HT1080 (cell line): ENCODE measurements at regions not wholly inside any gene's neighbourhood (a gene's known extent, or its start where the extent isn't known, plus 50 kb on each side); places are given as distances from the start of the nearest gene placed in this dataset.

ENCODE experiments used
- DNase-seq: peaks from one replicate; pipeline ENCODE4 v3.0.0-alpha.2; 2015; ENCODE audit warnings: low read depth

DNA sequence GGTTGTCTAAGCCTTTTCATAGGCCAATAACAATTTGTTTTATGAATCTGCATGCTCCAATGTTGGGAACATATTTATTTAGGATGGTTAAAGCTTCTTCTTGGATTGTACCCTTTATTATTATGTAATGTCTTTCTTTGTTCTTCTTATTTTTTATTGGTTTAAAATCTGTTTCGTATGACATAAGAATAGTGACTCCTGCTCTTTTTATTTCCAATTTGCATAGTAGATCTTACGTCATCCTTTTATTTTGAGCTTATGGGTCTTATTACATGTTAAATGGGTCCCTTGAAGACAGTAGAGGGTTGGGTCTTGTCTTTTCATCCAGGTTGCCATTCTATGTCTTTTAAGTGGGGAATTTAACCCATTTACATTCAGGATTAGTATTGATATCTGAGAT, 561.9 kb upstream of the GHITM start:
- DNase-seq = no peak

DNA sequence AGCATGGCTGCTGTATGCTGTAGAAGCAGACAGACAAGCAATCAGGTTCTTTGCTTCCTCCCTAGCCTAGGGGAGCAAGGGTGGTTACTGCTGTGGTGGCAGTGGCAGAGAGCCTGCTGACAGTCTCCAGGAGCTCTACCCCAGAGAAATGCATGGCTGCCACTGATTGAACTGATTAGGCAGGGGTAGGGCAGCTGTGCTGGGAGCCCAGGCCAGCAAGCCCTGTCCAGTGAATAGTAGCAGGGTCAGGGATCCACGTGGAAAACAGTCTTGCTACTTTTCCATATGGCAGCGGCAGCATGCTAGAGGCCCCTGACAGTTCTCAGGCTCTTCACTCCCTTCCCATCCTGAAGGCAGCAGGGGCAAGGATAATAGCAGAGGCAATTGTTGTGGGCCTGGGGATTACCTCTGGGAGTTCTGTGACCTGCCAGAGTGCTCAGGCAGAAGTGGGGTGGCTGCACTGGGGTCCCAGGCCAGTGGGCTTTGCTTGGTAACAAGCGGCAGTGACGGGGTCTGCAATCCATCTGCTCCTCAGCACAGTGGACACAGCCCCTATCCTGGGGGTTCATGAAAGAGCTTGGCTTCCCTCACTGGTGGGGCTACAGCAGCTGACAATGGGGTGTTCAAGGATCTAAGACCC, 558.8 kb upstream of the GHITM start:
- DNase-seq = no peak

DNA sequence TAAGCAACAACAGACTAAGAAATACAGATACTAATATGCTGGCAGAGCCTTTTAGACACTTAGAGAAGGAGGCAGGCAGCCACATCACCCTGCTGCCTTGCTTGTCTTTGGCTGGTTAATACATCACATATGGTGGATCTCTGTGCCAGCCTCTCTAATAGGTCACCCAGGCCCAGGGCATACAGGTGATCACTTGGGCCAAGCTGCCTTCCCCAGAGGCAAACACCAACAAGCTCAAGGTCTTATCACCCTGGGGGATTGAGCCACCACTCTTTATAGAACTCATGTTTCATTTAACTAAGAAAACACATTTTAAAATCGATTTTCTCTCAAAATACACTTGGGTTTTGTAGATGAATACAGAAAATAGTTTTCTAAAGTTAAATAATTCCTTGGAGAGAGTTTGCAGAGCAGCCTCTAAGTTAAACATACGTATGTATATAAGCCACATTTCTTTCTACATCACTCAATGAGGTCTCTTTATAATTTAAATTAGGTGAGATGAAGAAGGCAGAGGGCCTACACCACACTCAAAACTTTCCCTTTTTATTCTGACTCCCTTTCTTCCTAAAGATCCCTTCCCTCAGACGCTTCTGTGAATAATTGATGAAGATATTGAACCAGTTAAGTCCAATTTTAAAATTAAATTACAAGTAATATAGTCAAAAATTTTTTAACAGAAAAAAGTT, 556.8 kb upstream of the GHITM start:
- no peak for DNase-seq

DNA sequence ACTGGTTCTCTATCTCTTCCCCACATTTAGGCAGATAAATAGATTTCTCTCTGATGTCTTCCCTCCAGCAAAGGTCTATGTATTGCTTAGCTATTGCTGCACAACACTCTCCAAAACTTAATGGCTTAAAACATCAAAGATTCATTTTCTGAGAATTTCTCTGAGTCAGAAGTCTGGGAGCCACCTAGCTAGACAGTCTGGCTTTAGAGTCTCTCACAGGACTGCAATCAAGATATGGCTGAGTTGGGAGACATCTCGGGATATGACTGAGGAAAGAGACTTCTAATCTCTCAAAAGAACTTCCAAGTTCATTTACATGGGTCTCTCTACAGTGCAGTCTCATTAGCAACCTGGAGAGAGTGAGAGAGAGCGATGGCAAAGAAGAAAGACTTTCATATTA, 553.6 kb upstream of the GHITM start:
- DNase-seq = no peak

DNA sequence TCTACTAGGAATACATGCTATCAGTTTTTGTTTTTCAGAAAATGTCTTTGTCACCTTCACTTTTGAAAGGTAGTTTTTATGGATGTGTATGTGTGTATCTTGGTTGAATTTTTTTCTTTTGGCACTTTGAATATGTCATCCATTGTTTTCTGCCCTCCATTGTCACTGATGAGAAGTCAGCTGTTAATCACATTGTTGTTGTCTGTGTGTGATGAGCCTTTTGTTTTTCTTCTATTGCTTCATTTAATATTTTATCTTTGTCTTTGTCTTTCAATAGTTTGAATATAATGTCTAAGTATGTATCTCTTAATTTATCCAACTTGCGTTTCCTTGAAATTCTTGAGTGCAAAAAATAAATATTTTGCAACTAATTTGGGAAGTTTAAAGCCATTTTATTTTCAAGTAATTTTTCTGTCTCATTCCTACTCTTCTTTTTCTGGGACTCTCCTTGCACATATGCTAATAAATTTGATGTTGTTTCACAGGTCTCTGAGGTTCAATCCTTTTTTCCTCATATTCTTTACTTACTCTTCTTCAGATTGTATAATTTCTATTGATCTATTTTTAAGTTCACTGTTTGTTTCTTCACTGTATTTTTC, 546.9 kb upstream of the GHITM start:
- DNase-seq = no peak

DNA sequence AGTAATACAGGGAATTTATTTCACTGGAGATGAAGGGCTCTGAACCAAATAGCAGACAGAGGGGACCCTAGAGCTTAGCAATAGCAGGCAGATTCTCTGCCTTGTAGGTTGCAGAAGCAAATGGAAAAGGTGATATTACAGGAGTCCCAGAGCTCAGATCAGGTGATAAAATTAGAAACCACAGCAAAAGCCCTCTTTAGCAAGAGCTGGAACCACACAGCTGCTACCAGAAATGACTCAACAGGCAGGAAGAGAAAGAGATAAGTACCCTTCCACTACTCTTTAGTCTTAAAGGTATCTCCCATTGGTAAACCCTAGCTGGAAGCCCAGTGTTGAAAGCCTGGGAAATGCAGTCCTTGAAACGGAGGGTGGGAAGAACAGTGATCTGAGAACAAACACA, 535.6 kb upstream of the GHITM start:
- DNase-seq = peak; percentile 76

DNA sequence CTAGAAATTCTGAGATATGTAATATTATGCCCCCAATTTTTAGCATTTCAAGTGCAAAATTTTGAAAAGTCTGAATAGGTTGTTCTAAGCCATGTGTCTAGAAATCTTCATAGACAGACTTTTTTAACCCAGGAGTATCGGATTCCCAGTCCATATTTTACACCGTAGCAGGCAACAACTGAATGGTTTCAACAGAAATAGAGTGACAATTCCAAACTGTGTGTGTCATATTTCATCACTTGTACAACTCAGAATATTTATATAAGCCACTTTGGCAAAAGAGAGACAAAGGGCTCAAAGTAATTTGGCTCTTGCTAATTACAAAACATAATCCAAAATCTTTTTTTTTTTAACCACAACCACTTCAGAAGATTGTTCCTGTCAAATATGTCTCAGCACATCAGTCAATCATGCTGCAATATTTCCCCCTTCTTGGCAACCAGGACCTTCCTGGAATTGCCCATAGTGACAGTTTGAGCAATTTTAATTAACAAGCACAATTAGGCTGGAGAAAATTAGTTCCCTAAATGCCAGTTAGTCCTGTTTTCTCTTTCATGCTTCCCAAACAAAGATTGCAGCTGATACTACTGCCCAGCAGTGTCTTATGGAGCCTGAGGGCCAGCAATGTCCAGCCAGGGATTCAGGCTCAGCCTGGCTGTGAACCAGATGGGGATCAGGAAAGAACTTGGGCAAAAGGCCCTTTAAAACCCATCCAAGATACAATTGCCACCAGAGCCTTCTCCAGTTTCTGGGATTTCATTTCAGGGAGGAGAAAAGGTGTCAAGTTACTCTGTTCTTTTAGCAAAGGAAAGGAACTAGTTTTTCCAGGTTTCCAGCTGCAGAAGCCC, 533.3 kb upstream of the GHITM start:
- DNase-seq = peak; percentile 17

DNA sequence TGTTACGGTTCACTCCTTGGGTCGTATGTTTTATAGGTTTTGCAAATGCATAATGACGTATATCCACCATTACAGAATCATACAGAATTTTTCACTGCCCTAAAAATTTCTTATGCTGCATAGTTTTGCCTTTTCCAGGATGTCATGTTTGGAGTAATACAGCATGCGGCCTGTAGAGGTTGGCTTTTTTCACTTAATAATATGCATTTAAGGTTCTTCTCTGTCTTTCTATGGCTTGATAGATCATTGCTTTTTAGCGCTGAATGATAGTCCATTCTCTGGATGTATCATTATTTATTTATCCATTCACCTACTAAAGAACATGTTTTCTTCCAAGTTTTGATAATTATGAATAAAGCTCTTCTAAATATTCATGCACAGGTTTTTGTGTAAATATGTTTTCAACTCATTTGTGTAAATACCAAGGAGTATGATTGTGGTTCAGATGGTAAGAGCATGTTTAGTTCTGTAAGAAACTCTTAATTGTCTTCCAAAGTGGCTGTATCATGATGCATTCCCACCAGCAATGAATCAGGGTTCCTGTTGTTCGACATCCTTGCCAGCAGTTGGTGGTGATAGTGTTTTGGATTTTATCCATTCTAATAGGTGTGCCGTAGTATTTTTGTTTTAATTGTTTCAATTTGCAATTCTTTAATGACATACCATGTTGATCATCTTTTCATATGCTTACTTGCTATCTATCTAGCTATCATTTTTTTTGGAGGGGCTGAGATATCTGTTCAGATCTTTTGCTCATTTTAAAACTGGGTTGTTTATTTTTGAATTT, 531.2 kb upstream of the GHITM start:
- DNase-seq = peak; percentile 17

DNA sequence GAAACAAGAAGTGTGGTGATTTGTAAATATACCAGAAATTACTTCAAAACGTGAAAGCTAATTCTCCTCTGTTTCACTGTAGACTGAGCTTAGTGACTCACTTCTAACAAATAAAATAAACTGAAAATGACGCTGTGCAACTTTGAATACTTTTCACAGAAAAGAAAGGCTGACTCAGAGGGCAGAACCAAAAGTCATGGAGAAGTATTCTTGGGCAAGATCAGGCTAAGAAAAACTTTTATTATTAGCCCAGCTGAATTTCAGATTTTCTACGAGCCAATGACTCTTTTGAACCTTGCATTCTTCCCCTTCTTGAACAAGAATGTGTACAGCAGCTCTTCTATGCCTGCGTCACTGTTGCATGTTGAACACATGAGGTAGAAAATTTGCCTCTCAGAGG, 527.3 kb upstream of the GHITM start:
- DNase-seq = peak; percentile 65

DNA sequence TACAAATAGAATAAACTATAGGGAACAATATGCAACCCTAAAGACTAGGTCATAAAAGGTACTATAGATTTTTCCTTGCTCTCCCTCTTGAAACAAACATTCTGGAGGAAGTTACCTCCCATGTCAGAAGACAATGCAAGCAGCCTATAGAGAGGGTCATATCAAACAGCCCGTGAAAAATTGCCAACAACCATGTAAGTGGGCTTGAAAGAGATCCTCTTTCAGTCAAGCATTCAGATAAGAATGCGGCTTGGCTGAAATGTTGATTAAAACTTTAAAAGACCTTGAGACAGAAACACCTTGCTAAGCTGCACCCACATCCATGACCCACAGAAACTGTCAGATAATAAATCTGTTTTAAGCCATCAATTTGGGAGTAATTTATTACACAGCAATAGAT, 526.6 kb upstream of the GHITM start:
- DNase-seq = peak; percentile 1

DNA sequence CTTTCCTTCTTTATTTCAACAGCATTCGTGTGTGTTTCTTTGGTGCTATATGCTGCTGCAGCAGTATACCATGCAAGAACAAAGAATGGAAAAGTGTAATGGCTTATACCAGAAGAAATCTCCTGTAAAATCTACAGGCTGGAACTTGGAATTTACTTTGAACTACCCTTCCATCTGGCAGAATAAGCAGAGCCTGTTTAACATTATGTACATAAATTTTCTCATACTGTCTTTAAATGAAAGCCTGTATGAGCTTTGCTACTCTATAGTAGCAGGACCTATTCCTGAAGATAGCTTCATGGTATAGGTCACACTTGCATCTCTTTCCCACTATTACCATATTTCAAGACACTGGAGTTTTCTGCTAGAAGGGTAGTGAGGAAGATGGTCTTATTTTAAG, 522.1 kb upstream of the GHITM start:
- no peak for DNase-seq

DNA sequence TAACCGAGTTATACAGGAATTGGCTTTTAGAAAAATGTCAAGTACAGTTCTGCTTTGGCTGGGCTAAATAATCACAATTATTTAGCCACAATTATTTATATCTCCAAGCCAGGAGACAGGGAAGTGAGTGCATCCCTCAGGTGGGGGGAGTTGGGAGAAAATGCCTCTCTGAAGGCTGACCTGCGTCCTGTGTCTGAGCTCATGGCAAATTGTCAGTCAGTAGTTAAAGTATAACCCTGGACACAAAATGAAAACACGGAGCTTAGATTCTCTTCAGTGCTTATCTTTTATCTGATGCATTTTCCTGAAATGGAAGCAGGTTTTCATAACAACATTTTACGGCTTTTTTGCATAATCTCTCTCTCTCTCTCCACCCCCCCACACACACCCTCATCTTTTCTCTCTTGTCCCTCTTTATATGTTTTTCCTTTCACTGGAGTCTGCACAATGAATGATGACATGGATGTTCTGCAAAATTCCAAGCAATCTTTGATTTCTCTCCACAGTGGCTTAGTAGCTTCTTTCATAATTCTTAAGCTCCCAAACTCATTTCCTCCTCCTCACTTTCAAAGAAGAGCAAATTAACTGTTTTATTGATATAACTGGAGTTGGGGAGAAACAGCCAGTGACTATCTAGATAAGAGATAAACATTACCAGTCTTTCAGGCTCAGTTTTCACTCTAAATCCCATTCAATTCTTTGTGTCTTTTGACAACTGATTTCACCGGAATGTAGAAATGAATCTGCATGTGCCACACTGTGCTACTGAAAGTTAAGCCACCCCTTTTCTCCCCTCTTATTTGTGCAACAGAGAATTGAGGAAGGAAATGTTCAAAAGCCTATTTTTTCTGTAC, 521.4 kb upstream of the GHITM start:
- no peak for DNase-seq

DNA sequence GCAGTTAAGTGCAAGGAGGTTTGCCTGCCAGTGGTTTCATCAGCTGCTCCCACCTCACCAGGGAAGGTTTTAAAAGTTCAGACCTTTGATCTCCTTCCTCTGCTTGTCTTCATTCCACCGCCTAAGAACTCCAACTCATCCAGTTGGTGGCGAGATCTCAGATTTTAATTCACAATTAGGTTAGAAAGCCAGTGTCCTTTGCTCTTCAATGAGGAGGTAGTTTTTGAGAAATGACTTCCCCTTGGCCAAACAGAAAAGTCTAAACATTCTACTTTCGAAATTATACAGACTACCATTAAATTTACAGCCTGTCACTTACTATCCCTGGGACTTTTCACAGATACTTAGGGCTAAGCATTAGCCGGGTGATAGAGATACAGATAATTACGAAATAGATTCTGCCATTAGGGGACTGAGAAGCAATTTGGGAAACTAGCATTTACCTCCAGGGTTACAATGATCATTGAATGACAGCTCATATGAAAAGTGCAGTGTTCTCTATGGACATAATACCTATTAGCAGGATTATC, 513.4 kb upstream of the GHITM start:
- DNase-seq = no peak

DNA sequence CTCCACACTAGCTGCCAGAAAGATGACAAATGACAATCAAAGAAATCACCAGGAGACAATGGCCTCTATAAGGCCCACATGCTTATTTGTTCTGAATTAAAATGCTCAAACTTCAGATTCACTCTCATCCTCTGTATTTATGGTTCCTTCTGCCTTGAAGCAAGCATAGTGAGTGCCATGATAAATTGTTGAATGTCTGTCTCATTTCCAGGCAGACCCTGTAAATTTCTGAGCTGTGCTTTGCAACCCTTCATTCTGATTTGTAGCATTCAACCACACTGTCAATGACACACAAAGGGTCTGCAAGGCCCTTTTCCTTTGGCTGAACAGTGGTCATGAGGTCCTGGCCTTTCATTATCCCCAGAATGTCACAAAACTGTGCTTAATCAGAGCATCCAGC, 506.6 kb upstream of the GHITM start:
- DNase-seq = no peak

DNA sequence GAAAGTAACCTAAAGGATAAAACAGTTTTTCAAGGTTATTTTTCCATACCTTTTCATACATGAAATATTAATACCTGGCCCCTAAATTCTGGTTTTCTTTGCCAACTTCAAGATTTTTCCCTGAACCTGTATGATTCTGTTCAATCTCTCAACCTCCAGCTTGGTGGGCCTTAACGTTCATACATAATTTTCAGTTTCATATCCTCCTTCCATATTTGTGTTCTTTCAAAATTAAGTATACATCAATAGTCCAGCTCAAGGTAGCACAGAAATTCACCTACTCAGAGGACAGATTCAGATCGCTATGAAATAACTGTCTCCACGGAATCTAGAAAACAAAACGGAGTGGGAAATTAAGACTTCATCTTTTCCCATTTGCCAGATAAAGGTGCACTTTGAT, 505.8 kb upstream of the GHITM start:
- DNase-seq = no peak

DNA sequence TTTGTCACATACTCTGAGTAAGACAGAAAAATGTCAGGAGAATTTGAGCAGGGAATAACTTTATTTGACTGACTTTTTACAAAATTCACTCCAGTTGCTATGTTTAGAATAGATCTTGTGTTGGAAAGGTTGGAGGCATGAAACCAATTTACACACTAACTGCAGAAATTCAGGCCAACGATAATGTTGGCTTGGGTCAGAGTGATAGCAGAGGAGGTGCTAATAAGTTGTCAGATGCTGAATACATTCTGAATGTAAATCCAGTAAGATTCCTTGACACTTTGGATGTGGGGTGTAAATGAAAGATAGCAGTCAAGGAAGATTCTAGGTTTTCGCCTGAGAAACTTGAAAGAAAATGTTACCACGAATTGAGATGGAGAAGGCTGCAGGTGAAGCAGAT, 502.5 kb upstream of the GHITM start:
- DNase-seq = no peak

DNA sequence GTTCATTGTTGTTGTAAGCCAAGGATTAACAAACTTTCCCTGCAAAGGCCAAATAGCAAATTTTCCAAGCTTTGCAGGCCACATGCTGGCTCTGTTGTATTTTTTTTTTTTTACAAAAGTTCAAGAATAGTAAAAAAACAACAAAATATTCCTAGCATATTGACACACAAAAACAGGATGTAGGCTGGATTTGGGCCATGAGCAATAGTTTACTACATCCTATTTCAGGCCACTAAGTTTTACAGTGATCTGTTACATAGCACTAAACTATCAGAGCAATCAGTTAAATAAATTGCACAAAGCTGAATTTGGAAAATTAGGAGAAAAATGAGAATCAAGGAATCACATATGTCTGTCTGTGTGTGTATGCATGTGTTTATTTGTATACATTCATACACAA, 491.8 kb upstream of the GHITM start:
- no peak for DNase-seq

DNA sequence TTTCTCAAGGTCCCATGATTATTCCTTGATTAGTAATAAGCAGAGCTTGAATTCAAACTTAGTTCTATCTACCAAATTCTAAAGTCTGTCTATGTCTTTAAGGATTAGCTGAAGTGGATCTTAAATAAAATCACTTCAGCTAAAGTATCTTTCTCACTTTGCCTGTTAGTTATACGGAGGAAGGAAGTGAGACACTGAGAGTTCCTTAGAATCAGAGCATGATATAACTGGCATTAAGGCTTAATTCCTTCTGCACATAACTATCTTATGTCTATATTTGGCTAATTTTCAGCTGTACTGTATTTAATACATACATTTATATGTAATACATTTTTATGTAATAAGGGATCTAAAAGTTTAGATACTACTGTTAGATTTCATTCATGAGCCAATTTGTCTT, 491.1 kb upstream of the GHITM start:
- no peak for DNase-seq

DNA sequence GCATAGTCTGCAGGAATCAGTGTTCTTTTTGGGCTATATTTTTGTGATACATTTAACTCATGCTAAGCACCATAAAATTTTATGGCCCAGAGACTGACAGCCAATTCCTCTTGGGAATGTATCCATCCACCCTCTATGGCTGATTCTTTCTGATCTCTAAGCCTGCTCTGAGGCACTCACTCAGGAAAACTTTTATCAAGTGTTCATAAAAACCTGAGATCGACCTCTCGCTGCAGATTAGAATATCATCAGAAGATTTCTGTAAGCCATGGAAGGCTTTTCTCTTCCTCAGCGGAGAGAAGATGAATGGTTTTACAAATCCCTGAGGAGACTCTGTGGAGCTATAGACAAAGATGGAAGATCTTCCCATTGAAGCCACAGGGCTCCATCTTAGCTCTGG, 489.8 kb upstream of the GHITM start:
- DNase-seq = no peak

DNA sequence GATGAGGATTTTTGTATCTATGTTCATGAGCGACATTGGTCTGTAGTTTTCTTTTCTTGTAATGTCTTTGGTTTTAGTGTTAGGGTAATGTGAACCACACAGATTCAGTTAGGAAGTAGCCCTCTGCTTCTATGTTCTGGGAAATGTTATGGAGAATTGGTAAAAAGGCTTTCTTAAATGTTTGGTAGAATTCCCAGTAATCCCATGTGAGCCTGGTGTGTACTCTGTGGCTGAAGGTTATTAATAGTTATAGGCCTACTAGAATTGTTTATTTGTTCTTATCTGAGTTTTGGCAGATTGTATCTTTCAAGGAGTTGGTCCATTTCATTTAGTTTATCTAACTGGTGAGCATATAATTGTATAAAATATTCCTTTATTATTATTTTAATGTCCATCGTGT, 484.6 kb upstream of the GHITM start:
- no peak for DNase-seq
